ENCODE measurements at regions not wholly inside any gene's neighbourhood (a gene's known extent, or its start where the extent isn't known, plus 50 kb on each side); places are given as distances from the start of the nearest gene placed in this dataset.
"Not testable (repeated sequence)": the region's sequence is repeated elsewhere in the genome, so short reads cannot be mapped to it uniquely, and the experiment has no call there.

- Mint-ChIP-seq H3K9me3 (no peaks in the 10 kb centered on the region), H3K27ac (peak overlapping the region; percentile 96), H3K36me3 (no peaks in the 10 kb centered on the region), H3K4me1 (peaks cover 76% of the 10 kb centered on the region), H3K4me3 (no peak overlapping the region), H3K27me3 (ENCODE audit: low read depth) (no peaks in the 10 kb centered on the region)
- TF ChIP-seq, protein P1, sequence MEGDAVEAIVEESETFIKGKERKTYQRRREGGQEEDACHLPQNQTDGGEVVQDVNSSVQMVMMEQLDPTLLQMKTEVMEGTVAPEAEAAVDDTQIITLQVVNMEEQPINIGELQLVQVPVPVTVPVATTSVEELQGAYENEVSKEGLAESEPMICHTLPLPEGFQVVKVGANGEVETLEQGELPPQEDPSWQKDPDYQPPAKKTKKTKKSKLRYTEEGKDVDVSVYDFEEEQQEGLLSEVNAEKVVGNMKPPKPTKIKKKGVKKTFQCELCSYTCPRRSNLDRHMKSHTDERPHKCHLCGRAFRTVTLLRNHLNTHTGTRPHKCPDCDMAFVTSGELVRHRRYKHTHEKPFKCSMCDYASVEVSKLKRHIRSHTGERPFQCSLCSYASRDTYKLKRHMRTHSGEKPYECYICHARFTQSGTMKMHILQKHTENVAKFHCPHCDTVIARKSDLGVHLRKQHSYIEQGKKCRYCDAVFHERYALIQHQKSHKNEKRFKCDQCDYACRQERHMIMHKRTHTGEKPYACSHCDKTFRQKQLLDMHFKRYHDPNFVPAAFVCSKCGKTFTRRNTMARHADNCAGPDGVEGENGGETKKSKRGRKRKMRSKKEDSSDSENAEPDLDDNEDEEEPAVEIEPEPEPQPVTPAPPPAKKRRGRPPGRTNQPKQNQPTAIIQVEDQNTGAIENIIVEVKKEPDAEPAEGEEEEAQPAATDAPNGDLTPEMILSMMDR (IDR thresholded peaks at IDR 0.05; ENCODE audit: unreplicated experiment) = no peak
- DNase-seq (ENCODE audit: low spot score in 2 of 2, unreplicated experiment in 2 of 2) = no peak
Observed at GRCh38 chr21:33968995-33969348, 53.4 kb upstream of the ATP5PO start.

- no peaks in the 10 kb centered on the region for H3K27me3 Mint-ChIP-seq (ENCODE audit: low read depth)
- no peak for DNase-seq (ENCODE audit: low spot score in 2 of 2, unreplicated experiment in 2 of 2)
- H3K9me3 Mint-ChIP-seq = no peaks in the 10 kb centered on the region
- TF ChIP-seq, protein P1 (IDR thresholded peaks at IDR 0.05; ENCODE audit: unreplicated experiment) = no peak
- H3K4me1 Mint-ChIP-seq = peaks cover 74% of the 10 kb centered on the region
- peaks cover 1% of the 10 kb centered on the region for H3K36me3 Mint-ChIP-seq
- no peak overlapping the region for H3K4me3 Mint-ChIP-seq
- peak overlapping the region; percentile 96 for H3K27ac Mint-ChIP-seq
Observed at GRCh38 chr21:33968080-33968994, 52.7 kb upstream of the ATP5PO start.

DNA sequence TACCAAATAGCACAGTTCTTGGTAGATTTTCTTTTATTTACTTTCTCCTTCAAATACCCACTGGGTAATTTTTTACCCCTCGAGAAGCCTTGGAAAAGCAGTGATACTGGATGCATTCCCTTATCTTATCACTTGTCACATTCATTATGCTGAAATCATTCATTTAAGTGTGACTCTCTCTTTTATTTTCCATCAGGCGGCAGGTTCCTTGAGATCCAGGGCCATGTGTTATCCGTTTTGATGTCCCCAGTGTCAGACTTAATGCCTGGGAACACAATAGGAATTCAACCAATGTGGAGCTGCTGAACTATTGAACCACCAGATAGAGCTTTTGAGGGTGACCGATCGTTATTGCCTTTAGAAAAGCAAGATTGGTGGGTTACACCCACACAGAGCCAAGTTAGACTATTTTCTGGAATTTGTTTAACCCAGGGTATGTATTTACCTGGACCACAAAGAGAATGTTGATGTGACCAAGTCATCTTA is 51.5 kb upstream of the ATP5PO start:
- no peak overlapping the region for H3K4me3 Mint-ChIP-seq
- TF ChIP-seq, protein P1 (IDR thresholded peaks at IDR 0.05; ENCODE audit: unreplicated experiment) = no peak
- peak overlapping the region; percentile 98 for H3K27ac Mint-ChIP-seq
- DNase-seq (ENCODE audit: low spot score in 2 of 2, unreplicated experiment in 2 of 2) = no peak
- peaks cover 13% of the 10 kb centered on the region for H3K36me3 Mint-ChIP-seq
- H3K27me3 Mint-ChIP-seq (ENCODE audit: low read depth) = no peaks in the 10 kb centered on the region
- H3K9me3 Mint-ChIP-seq = no peaks in the 10 kb centered on the region
- peaks cover 64% of the 10 kb centered on the region for H3K4me1 Mint-ChIP-seq

GRCh38 chr21:33966324-33966949 is 50.8 kb upstream of the ATP5PO start:
- Mint-ChIP-seq H3K4me1 (peaks cover 58% of the 10 kb centered on the region), H3K27ac (peak overlapping the region; percentile 98), H3K27me3 (ENCODE audit: low read depth) (no peaks in the 10 kb centered on the region), H3K36me3 (peaks cover 17% of the 10 kb centered on the region), H3K4me3 (no peak overlapping the region), H3K9me3 (no peaks in the 10 kb centered on the region)
- TF ChIP-seq, protein P1 (IDR thresholded peaks at IDR 0.05; ENCODE audit: unreplicated experiment) = no peak
- no peak for DNase-seq (ENCODE audit: low spot score in 2 of 2, unreplicated experiment in 2 of 2)

DNA sequence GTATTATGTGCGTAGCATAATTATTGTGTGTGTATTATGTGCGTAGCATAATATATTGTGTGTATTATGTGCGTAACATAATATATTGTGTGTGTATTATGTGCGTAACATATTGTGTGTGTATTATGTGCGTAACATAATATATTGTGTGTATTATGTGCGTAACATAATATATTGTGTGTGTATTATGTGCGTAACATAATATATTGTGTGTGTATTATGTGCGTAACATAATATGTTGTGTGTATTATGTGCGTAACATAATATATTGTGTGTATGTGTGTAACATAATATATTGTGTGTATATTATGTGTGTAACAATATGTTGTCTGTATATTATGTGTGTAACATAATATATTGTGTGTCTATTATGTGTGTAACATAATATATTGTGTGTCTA is 50.1 kb upstream of the ATP5PO start:
- peaks cover 53% of the 10 kb centered on the region for H3K4me1 Mint-ChIP-seq
- H3K4me3 Mint-ChIP-seq; H3K9me3 Mint-ChIP-seq; DNase-seq (ENCODE audit: low spot score in 2 of 2, unreplicated experiment in 2 of 2); H3K27me3 Mint-ChIP-seq (ENCODE audit: low read depth); H3K27ac Mint-ChIP-seq: not testable (repeated sequence)
- peaks cover 19% of the 10 kb centered on the region for H3K36me3 Mint-ChIP-seq

Measured in mesothelial cell of epicardium (in vitro differentiated cells).